B cell (primary cell): ENCODE measurements at regions not wholly inside any gene's neighbourhood (a gene's known extent, or its start where the extent isn't known, plus 50 kb on each side); places are given as distances from the start of the nearest gene placed in this dataset.

Experiments used
- ATAC-seq: fragments of 200-7000 bp; cut with Tn5 transposase; one replicate; pipeline ENCODE4 v1.10.0; 2021; ENCODE audit warnings: low read depth, mild to moderate bottlenecking, moderate number of reproducible peaks, moderate library complexity
- CTCF ChIA-PET: fragments of 350-600 bp; sonication (Branson Sonifier 250); formaldehyde crosslinking; loops from one replicate; lab custom pipeline; 2021; ENCODE audit warnings: antibody characterized with exemption, inconsistent platforms; lab: Charles Lee
- POLR2A ChIA-PET: fragments of 350-600 bp; sonication (Branson Sonifier 250); formaldehyde crosslinking; loops from one replicate; lab custom pipeline; 2021; ENCODE audit warnings: antibody characterized with exemption; lab: Charles Lee
- DNase-seq: peaks from one replicate; pipeline ENCODE4 v3.0.0; 2013
- H2AFZ ChIP-seq: 2 replicates; pipeline ENCODE4 v1.6.1; 2012; ENCODE audit warnings: mild to moderate bottlenecking, low read depth, low read length; ENCODE audit not compliant: insufficient read depth, poor library complexity, severe bottlenecking
- H3K27ac ChIP-seq, 2 donors: 1 replicate in 1 of 2; 2 replicates in 1 of 2; pipeline ENCODE4 v1.5.1; 2012 to 2013; ENCODE audit warnings: low read length in 2 of 2, mild to moderate bottlenecking in 2 of 2, moderate library complexity in 1 of 2
- H3K27me3 ChIP-seq, 4 experiments: fragments of 200-600 bp in 1 of 4; sonication (generic) in 1 of 4; replicated peaks in 1 of 4; 1 replicate in 2 of 4; 2 replicates in 2 of 4; pipeline versions ENCODE4 v1.6.1 to v1.7.0; 2013 to 2016; ENCODE audit warnings: low read length in 3 of 4, mild to moderate bottlenecking in 2 of 4, mixed read lengths in 1 of 4, moderate library complexity in 1 of 4; ENCODE audit not compliant: insufficient read depth in 4 of 4, control insufficient read depth in 3 of 4; ENCODE audit errors: control extremely low read depth in 1 of 4
- H3K36me3 ChIP-seq, 2 experiments: replicated peaks in 1 of 2; 1 replicate in 1 of 2; 2 replicates in 1 of 2; pipeline versions ENCODE4 v1.6.1 to v1.7.1; 2013; ENCODE audit warnings: low read length in 1 of 2; ENCODE audit not compliant: insufficient read depth in 2 of 2, control insufficient read depth in 1 of 2; ENCODE audit errors: control extremely low read depth in 1 of 2, extremely low read depth in 1 of 2
- H3K4me1 ChIP-seq, 2 donors: fragments of 200-600 bp in 1 of 2; sonication (generic) in 1 of 2; 1 replicate in 1 of 2; 2 replicates in 1 of 2; pipeline versions ENCODE4 v1.5.1 to v1.6.1; 2013 to 2017; ENCODE audit warnings: low read length in 2 of 2; ENCODE audit not compliant: control insufficient read depth in 2 of 2, insufficient read depth in 2 of 2
- H3K4me2 ChIP-seq: replicated peaks from 2 replicates; pipeline ENCODE3; 2012; ENCODE audit warnings: mild to moderate bottlenecking, low read depth, low read length; ENCODE audit not compliant: poor library complexity, severe bottlenecking
- H3K4me3 ChIP-seq, 5 experiments: fragments of 200-600 bp in 1 of 5; sonication (generic) in 1 of 5; 1 replicate in 3 of 5; 2 replicates in 2 of 5; pipeline versions ENCODE4 v1.5.1 to v1.7.0; 2011 to 2016; ENCODE audit warnings: low read length in 4 of 5, mild to moderate bottlenecking in 4 of 5, low read depth in 2 of 5, control low read depth in 1 of 5, moderate library complexity in 1 of 5; ENCODE audit not compliant: insufficient read depth in 1 of 5; ENCODE audit errors: control extremely low read depth in 1 of 5, extremely low read depth in 1 of 5
- H3K79me2 ChIP-seq: fragments of 200-600 bp; sonication (generic); one replicate; pipeline ENCODE4 v1.6.0; 2016; ENCODE audit warnings: low read length; ENCODE audit not compliant: control insufficient read depth, insufficient read depth
- H3K9ac ChIP-seq: fragments of 200-600 bp; sonication (generic); 2 replicates; pipeline ENCODE4 v1.6.1; 2017; ENCODE audit warnings: mild to moderate bottlenecking, low read length, moderate library complexity
- H3K9me3 ChIP-seq, 3 donors: one replicate each; pipeline versions ENCODE4 v1.6.1 to v1.7.1; 2013; ENCODE audit warnings: low read length in 2 of 3; ENCODE audit not compliant: control insufficient read depth in 2 of 3, insufficient read depth in 1 of 3; ENCODE audit errors: control extremely low read depth in 1 of 3
- H4K20me1 ChIP-seq: 2 replicates; pipeline ENCODE4 v1.6.0; 2012; ENCODE audit warnings: mild to moderate bottlenecking, low read length; ENCODE audit not compliant: insufficient read depth, control insufficient read depth, poor library complexity, severe bottlenecking
- H3K27ac Mint-ChIP-seq: one replicate; pipeline ENCODE4 v1.8.0; 2021; ENCODE audit warnings: mixed read lengths
- H3K27me3 Mint-ChIP-seq: one replicate; pipeline ENCODE4 v1.8.0; 2021; ENCODE audit warnings: mixed read lengths
- H3K4me1 Mint-ChIP-seq: one replicate; pipeline ENCODE4 v1.8.0; 2021; ENCODE audit warnings: mixed read lengths
- H3K4me3 Mint-ChIP-seq: one replicate; pipeline ENCODE4 v1.8.0; 2021; ENCODE audit warnings: mixed read lengths
- H3K9me3 Mint-ChIP-seq: one replicate; pipeline ENCODE4 v1.8.0; 2022; ENCODE audit warnings: mixed read lengths; ENCODE audit not compliant: insufficient read depth
- CTCF ChIP-seq: fragments of 200-600 bp; IDR thresholded peaks from one replicate; pipeline ENCODE4 v1.8.0; 2022; ENCODE audit warnings: antibody characterized with exemption, mild to moderate bottlenecking
- EZH2 ChIP-seq: IDR thresholded peaks from 2 replicates; pipeline ENCODE4 v1.6.1; 2012; ENCODE audit warnings: borderline replicate concordance, low read depth, mild to moderate bottlenecking, moderate library complexity, low read length; ENCODE audit not compliant: insufficient read depth, poor library complexity, severe bottlenecking
- WGBS: methylation state at CpG from one replicate; pipeline ENCODE4 v1.1.5; 2013; ENCODE audit warnings: missing lambda C conversion rate; ENCODE audit not compliant: insufficient coverage; 5-methylcytosine and 5-hydroxymethylcytosine counted together
- intact Hi-C: fragments of 100-400 bp; cut with micrococcal nuclease; formaldehyde crosslinking; loops from one replicate; pipeline ENCODE4 v1.10.0; 2022

- Histone ChIP-seq H3K79me2 (no peaks in the 10 kb centered on the region), H2AFZ (no peak overlapping the region), H3K36me3 (no peaks in the 10 kb centered on the region), H3K9ac (no peak overlapping the region), H3K27me3 (no peaks in the 10 kb centered on the region), H3K9me3 (peaks cover 0 to 12% (median 0%) of the 10 kb centered on the region in 3 donors), H3K27ac (no peak overlapping the region), H3K4me2 (no peak overlapping the region), H3K4me3 (no peak overlapping the region), H3K4me1 (no peaks in the 10 kb centered on the region), H4K20me1 (no peaks in the 10 kb centered on the region)
- TF ChIP-seq EZH2, result no peak
- no peak for TF ChIP-seq CTCF
- Mint-ChIP-seq H3K27ac (no peak overlapping the region), H3K4me3 (no peak overlapping the region), H3K27me3 (no peaks in the 10 kb centered on the region), H3K4me1 (no peaks in the 10 kb centered on the region), H3K9me3 (peaks cover 3% of the 10 kb centered on the region)
- POLR2A ChIA-PET, result no interaction called here
- CTCF ChIA-PET, result interaction anchor here (1.1 kb wide), 1 partner anchor 10 kb away, joined by 3 read pairs; no protein-coding TSS in a partner anchor
- DNase-seq (no peak), ATAC-seq (no peak)
- 86% methylated on average over 4 of the region's 6 CpGs for WGBS
- intact Hi-C loops, result no loop called here
These were observed 233.3 kb upstream of the TBX3 start for GRCh38 chr12:114917307-114917706.

GRCh38 chr12:114916541-114916940 lies 232.6 kb upstream of the TBX3 start:
- Histone ChIP-seq H4K20me1 (no peaks in the 10 kb centered on the region), H3K4me1 (no peaks in the 10 kb centered on the region), H3K9me3 (peaks cover 0 to 12% (median 0%) of the 10 kb centered on the region in 3 donors), H3K27me3 (no peaks in the 10 kb centered on the region), H2AFZ (no peak overlapping the region), H3K4me2 (no peak overlapping the region), H3K27ac (no peak overlapping the region), H3K4me3 (no peak overlapping the region), H3K79me2 (no peaks in the 10 kb centered on the region), H3K36me3 (no peaks in the 10 kb centered on the region), H3K9ac (no peak overlapping the region)
- Mint-ChIP-seq H3K4me1 (no peaks in the 10 kb centered on the region), H3K4me3 (no peak overlapping the region), H3K27ac (no peak overlapping the region), H3K27me3 (no peaks in the 10 kb centered on the region), H3K9me3 (peaks cover 7% of the 10 kb centered on the region)
- intact Hi-C loops, result no loop called here
- POLR2A ChIA-PET, result no interaction called here
- ATAC-seq, result no peak
- TF ChIP-seq CTCF (no peak), EZH2 (no peak)
- WGBS, result 63% methylated on average over 11 of the region's 12 CpGs
- CTCF ChIA-PET, result interaction anchor here (1.1 kb wide), 1 partner anchor 10 kb away, joined by 3 read pairs; no protein-coding TSS in a partner anchor
- DNase-seq, result no peak
